ENCODE measurements at regions not wholly inside any gene's neighbourhood (a gene's known extent, or its start where the extent isn't known, plus 50 kb on each side); places are given as distances from the start of the nearest gene placed in this dataset.

DNA sequence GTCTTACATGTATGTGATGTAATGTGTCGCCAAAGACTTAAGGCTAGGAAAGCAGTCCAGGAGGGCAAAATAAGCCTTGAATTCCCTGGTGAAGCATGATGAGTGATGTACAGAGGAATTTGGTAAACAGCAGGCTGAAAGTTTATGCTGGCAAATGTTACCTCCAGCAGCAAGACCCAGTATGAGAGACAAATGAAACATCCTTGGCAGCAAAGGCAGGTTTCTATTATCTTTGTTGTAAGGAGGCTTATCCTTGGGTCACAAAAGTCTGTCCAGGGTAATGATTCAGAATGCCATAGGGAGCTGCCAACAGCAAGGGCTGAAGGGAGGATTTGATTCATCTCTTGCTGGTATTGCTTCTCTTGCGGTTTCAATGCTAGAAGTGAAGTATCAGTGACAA, 75.9 kb upstream of the HTR4 start:
- Histone ChIP-seq H3K27me3 (no peaks in the 10 kb centered on the region), H3K36me3 (no peaks in the 10 kb centered on the region), H3K4me3 (no peak overlapping the region), H3K27ac (no peak overlapping the region), H3K9me3 (no peaks in the 10 kb centered on the region), H3K4me1 (no peaks in the 10 kb centered on the region)
- no peak for DNase-seq (ENCODE audit: low spot score in 2 of 2)
- intact Hi-C loops (cut with DNase I; ENCODE audit: low total_unique reads): no loop called here
- TF ChIP-seq, protein P1, sequence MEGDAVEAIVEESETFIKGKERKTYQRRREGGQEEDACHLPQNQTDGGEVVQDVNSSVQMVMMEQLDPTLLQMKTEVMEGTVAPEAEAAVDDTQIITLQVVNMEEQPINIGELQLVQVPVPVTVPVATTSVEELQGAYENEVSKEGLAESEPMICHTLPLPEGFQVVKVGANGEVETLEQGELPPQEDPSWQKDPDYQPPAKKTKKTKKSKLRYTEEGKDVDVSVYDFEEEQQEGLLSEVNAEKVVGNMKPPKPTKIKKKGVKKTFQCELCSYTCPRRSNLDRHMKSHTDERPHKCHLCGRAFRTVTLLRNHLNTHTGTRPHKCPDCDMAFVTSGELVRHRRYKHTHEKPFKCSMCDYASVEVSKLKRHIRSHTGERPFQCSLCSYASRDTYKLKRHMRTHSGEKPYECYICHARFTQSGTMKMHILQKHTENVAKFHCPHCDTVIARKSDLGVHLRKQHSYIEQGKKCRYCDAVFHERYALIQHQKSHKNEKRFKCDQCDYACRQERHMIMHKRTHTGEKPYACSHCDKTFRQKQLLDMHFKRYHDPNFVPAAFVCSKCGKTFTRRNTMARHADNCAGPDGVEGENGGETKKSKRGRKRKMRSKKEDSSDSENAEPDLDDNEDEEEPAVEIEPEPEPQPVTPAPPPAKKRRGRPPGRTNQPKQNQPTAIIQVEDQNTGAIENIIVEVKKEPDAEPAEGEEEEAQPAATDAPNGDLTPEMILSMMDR (IDR thresholded peaks at IDR 0.05): no peak
- TF ChIP-seq POLR2A (IDR thresholded peaks at IDR 0.05): no peak
- TF ChIP-seq POLR2AphosphoS5 (IDR thresholded peaks at IDR 0.05): no peak

DNA sequence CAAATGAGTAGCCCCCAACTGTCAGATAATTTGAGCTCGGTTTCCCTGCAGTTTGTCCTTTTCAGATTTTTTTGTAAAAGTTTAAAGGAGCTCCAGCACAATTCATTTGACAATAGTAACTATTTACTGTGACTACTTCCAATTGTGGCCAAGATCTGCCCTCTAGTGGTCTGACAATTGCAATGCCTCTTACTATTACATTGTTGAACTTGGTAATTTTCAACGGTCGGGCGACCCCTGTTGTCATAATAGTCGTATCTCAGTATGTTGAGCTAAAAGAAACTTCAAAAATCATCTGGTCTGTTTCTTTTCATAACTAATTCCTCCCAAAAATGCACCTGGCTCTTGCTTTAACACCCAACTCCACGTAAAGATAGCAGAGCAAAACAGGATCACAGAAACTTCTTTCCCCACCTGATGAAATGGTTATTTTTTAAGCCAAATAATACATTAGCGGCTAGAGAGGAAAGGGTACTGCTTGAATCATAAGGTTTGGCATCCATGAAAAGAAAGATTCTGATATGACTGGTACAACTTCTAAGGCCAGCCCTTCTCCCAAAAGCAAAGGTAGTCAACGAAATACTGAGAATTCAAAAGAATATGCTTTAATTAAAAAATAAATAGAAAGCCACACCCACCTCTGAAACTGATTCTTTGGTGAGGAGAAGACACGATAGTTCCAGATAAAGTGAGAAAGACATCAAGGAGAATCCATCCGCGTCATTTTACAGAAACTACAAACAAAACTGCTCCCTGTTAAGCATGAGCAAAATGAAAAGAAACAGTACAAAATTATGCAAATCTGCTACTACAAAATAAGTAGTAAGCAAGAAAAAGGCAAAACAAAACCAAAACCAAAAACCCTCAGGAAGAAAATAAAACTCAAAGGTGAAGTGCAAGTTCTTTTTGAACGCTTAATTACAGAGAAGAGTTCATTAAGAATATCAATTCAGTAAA, 76.9 kb upstream of the HTR4 start:
- Histone ChIP-seq H3K27me3 (no peaks in the 10 kb centered on the region), H3K27ac (no peak overlapping the region), H3K36me3 (no peaks in the 10 kb centered on the region), H3K4me1 (no peaks in the 10 kb centered on the region), H3K4me3 (no peak overlapping the region), H3K9me3 (no peaks in the 10 kb centered on the region)
- TF ChIP-seq POLR2AphosphoS5 (IDR thresholded peaks at IDR 0.05): no peak
- TF ChIP-seq, protein P1 (IDR thresholded peaks at IDR 0.05): peak; percentile 79 to 94 (median 81)
- peak in 1 of 2 donors; percentile 45 for DNase-seq (ENCODE audit: low spot score in 2 of 2)
- intact Hi-C loops (cut with DNase I; ENCODE audit: low total_unique reads): no loop called here

DNA sequence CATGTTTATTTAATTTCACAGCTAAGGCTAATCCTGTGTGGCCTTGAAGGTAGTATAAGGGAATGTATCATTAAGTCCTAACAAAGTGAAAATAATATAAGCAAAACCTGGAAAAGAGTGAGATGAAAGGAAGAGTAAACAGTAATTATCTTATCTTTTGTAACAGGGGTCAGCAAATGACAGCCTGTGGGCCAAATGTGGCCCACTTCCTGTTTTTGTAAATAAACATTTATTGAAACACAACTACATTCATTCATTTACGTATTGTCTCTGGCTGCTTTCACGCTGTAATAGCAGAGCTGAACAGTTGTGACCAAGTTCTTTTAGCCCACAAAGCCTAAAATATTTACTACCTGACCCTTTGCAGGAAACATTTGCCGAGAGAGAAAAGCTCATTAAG, 78.4 kb upstream of the HTR4 start:
- no peaks in the 10 kb centered on the region for H3K9me3 ChIP-seq
- no peaks in the 10 kb centered on the region for H3K27me3 ChIP-seq
- intact Hi-C loops (cut with DNase I; ENCODE audit: low total_unique reads): no loop called here
- no peak overlapping the region for H3K4me3 ChIP-seq
- H3K4me1 ChIP-seq: no peaks in the 10 kb centered on the region
- no peak overlapping the region for H3K27ac ChIP-seq
- TF ChIP-seq, protein P1 (IDR thresholded peaks at IDR 0.05): no peak
- TF ChIP-seq POLR2A (IDR thresholded peaks at IDR 0.05): no peak
- no peak for TF ChIP-seq POLR2AphosphoS5 (IDR thresholded peaks at IDR 0.05)
- H3K36me3 ChIP-seq: no peaks in the 10 kb centered on the region
- no peak for DNase-seq (ENCODE audit: low spot score in 2 of 2)

DNA sequence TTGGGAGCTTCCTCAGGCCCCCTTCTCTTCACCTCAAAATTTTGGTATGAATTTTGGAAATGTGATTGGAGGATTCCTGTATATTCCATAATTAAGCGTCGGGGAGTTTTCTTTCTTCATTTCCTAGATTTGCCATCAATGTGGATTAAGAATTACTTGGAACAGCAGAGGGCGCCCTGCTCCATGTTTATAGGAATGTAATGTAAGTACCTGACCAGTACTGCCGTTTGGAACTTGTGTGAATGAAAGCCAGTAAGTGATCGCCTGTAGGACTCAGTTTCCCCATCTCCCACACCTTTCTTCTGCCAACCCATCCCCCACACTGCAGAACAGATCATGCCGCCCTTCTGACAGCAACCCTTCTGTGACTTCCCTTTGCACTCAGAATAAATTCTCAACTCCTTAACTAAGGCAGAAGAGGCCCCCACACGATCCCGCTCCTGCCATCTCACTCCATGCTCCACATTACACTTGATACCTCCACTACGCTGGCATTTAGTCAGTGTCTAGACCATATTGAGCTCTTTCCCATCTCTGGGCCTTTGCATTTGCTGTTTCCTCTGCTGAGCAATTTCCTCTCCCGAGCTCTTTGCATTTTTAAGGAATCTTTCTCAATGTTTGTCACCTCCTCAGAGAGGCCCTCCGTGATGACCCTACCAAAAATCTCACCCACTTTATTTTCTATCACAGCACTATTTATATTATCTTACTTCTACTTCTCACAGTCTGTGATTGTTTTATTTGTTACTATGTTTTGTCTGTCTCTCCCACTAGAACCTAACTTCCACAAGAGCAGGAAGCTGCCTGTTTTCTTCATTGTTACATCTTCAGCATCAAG, 79.5 kb upstream of the HTR4 start:
- Histone ChIP-seq H3K9me3 (no peaks in the 10 kb centered on the region), H3K4me1 (no peaks in the 10 kb centered on the region), H3K4me3 (no peak overlapping the region), H3K27ac (no peak overlapping the region), H3K27me3 (no peaks in the 10 kb centered on the region), H3K36me3 (no peaks in the 10 kb centered on the region)
- peak; percentile 68 to 71 for DNase-seq (ENCODE audit: low spot score in 2 of 2)
- TF ChIP-seq, protein P1 (IDR thresholded peaks at IDR 0.05): peak; percentile 55 to 71 (median 62)
- TF ChIP-seq POLR2A (IDR thresholded peaks at IDR 0.05): no peak
- intact Hi-C loops (cut with DNase I; ENCODE audit: low total_unique reads): no loop called here

DNA sequence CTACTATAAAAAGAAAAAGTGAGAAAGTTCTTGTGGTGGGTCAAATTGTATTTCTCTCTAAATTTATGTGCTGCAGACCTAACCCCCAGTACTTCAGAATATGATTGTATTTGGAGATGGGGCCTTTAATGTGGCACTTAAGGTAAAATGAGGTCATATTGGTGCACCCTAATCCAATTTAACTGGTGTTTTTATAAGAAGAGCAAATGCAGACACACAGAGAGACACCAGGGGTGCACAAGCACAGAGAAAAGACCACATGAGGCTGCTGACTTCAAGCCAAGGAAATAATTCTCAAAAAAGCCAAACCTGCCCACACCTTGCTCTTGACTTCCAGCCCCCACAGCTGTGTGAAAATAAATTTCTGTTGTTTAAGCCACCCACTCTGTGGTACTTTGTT, 80.2 kb upstream of the HTR4 start:
- Histone ChIP-seq H3K27me3 (no peaks in the 10 kb centered on the region), H3K27ac (no peak overlapping the region), H3K36me3 (no peaks in the 10 kb centered on the region), H3K4me1 (no peaks in the 10 kb centered on the region), H3K9me3 (no peaks in the 10 kb centered on the region), H3K4me3 (no peak overlapping the region)
- intact Hi-C loops (cut with DNase I; ENCODE audit: low total_unique reads): no loop called here
- DNase-seq (ENCODE audit: low spot score in 2 of 2): no peak
- no peak for TF ChIP-seq POLR2A (IDR thresholded peaks at IDR 0.05)
- no peak for TF ChIP-seq POLR2AphosphoS5 (IDR thresholded peaks at IDR 0.05)
- TF ChIP-seq, protein P1 (IDR thresholded peaks at IDR 0.05): no peak

Measured in breast epithelium (tissue), 4 donors.